Uterus (tissue), 2 donors: ENCODE measurements at regions not wholly inside any gene's neighbourhood (a gene's known extent, or its start where the extent isn't known, plus 50 kb on each side); places are given as distances from the start of the nearest gene placed in this dataset.

Source experiments
- POLR2A ChIP-seq, 2 donors: fragments of 450-650 bp; IDR thresholded peaks; one replicate each; pipeline ENCODE4 v1.6.1; 2016; ENCODE audit warnings: antibody characterized with exemption in 2 of 2, mild to moderate bottlenecking in 1 of 2, moderate library complexity in 1 of 2
- TF ChIP-seq, protein P1 (sequence below), 4 experiments: fragments of 200-600 bp in 2 of 4; fragments of 450-650 bp in 2 of 4; sonication (generic) in 2 of 4; IDR thresholded peaks; one replicate each; pipeline ENCODE4 v1.5.1; 2016 to 2019; ENCODE audit warnings: antibody characterized with exemption in 4 of 4, mild to moderate bottlenecking in 2 of 4, moderate library complexity in 1 of 4

DNA sequence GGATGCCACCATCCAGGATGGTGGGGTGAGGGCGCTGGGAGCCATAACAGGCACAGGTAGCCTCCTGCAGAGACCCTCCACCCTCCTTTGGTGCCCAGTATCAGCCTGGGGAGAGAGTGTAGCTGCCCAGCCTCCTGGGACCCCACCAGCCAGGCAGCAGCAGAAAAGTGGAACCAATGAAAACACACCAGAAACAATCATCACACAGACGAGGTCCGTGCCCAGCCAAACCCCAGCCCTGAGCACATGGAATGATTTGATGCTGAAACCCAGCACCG, 285.1 kb downstream of the PTPRU start:
- TF ChIP-seq, protein P1, sequence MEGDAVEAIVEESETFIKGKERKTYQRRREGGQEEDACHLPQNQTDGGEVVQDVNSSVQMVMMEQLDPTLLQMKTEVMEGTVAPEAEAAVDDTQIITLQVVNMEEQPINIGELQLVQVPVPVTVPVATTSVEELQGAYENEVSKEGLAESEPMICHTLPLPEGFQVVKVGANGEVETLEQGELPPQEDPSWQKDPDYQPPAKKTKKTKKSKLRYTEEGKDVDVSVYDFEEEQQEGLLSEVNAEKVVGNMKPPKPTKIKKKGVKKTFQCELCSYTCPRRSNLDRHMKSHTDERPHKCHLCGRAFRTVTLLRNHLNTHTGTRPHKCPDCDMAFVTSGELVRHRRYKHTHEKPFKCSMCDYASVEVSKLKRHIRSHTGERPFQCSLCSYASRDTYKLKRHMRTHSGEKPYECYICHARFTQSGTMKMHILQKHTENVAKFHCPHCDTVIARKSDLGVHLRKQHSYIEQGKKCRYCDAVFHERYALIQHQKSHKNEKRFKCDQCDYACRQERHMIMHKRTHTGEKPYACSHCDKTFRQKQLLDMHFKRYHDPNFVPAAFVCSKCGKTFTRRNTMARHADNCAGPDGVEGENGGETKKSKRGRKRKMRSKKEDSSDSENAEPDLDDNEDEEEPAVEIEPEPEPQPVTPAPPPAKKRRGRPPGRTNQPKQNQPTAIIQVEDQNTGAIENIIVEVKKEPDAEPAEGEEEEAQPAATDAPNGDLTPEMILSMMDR (IDR thresholded peaks at IDR 0.05), result no peak
- TF ChIP-seq POLR2A (IDR thresholded peaks at IDR 0.05), result no peak
